ENCODE measurements at regions not wholly inside any gene's neighbourhood (a gene's known extent, or its start where the extent isn't known, plus 50 kb on each side); places are given as distances from the start of the nearest gene placed in this dataset.

GRCh38 chr22:19637408-19638281, 76.7 kb upstream of the SEPTIN5 start:
- H3K9me3 Mint-ChIP-seq, result no peaks in the 10 kb centered on the region

GRCh38 chr22:19638282-19639015, 75.9 kb upstream of the SEPTIN5 start:
- Mint-ChIP-seq H3K36me3 (ENCODE audit: insufficient read depth) (no peaks in the 10 kb centered on the region), H3K4me1 (ENCODE audit: low read depth) (no peaks in the 10 kb centered on the region), H3K27me3 (ENCODE audit: low read depth) (peaks cover 4% of the 10 kb centered on the region), H3K4me3 (no peak overlapping the region), H3K9me3 (no peaks in the 10 kb centered on the region)
- DNase-seq (no peak), ATAC-seq (no peak)

More at GRCh38 chr22:19637408-19638281, 76.7 kb upstream of the SEPTIN5 start:
- H3K27me3 Mint-ChIP-seq (ENCODE audit: low read depth), result peaks cover 4% of the 10 kb centered on the region
- ATAC-seq (no peak), DNase-seq (no peak)
- no peaks in the 10 kb centered on the region for H3K36me3 Mint-ChIP-seq (ENCODE audit: insufficient read depth)
- H3K4me1 Mint-ChIP-seq (ENCODE audit: low read depth), result no peaks in the 10 kb centered on the region
- no peak overlapping the region for H3K4me3 Mint-ChIP-seq

GRCh38 chr22:19639610-19640135, 74.6 kb upstream of the SEPTIN5 start:
- H3K4me1 Mint-ChIP-seq (ENCODE audit: low read depth), result no peaks in the 10 kb centered on the region
- DNase-seq (no peak), ATAC-seq (no peak)
- no peak overlapping the region for H3K4me3 Mint-ChIP-seq
- H3K27me3 Mint-ChIP-seq (ENCODE audit: low read depth), result peaks cover 13% of the 10 kb centered on the region
- H3K9me3 Mint-ChIP-seq, result no peaks in the 10 kb centered on the region
- no peaks in the 10 kb centered on the region for H3K36me3 Mint-ChIP-seq (ENCODE audit: insufficient read depth)

- Mint-ChIP-seq H3K27me3 (ENCODE audit: low read depth) (peaks cover 18% of the 10 kb centered on the region), H3K9me3 (no peaks in the 10 kb centered on the region), H3K36me3 (ENCODE audit: insufficient read depth) (no peaks in the 10 kb centered on the region), H3K4me3 (no peak overlapping the region), H3K4me1 (ENCODE audit: low read depth) (no peaks in the 10 kb centered on the region)
- no peak for DNase-seq
- ATAC-seq, result no peak
Observed at GRCh38 chr22:19640306-19640705, 74.0 kb upstream of the SEPTIN5 start.

- Mint-ChIP-seq H3K27me3 (ENCODE audit: low read depth) (peaks cover 26% of the 10 kb centered on the region), H3K4me3 (no peak overlapping the region), H3K36me3 (ENCODE audit: insufficient read depth) (no peaks in the 10 kb centered on the region), H3K9me3 (no peaks in the 10 kb centered on the region), H3K4me1 (ENCODE audit: low read depth) (no peaks in the 10 kb centered on the region)
- ATAC-seq (no peak), DNase-seq (no peak)
Observed at GRCh38 chr22:19641254-19641982, 72.9 kb upstream of the SEPTIN5 start.

- Mint-ChIP-seq H3K4me1 (ENCODE audit: low read depth) (no peaks in the 10 kb centered on the region), H3K4me3 (no peak overlapping the region), H3K27me3 (ENCODE audit: low read depth) (peaks cover 26% of the 10 kb centered on the region), H3K9me3 (no peaks in the 10 kb centered on the region), H3K36me3 (ENCODE audit: insufficient read depth) (no peaks in the 10 kb centered on the region)
- ATAC-seq, result no peak
- no peak for DNase-seq
Observed at GRCh38 chr22:19641983-19642451, 72.3 kb upstream of the SEPTIN5 start.

GRCh38 chr22:19643448-19644313, 70.6 kb upstream of the SEPTIN5 start:
- ATAC-seq (no peak), DNase-seq (no peak)
- peaks cover 8% of the 10 kb centered on the region for H3K9me3 Mint-ChIP-seq
- no peak overlapping the region for H3K4me3 Mint-ChIP-seq
- H3K4me1 Mint-ChIP-seq (ENCODE audit: low read depth), result no peaks in the 10 kb centered on the region
- peaks cover 5% of the 10 kb centered on the region for H3K36me3 Mint-ChIP-seq (ENCODE audit: insufficient read depth)
- H3K27me3 Mint-ChIP-seq (ENCODE audit: low read depth), result peaks cover 29% of the 10 kb centered on the region

- ATAC-seq, result no peak
- Mint-ChIP-seq H3K4me1 (ENCODE audit: low read depth) (no peaks in the 10 kb centered on the region), H3K9me3 (peaks cover 16% of the 10 kb centered on the region), H3K27me3 (ENCODE audit: low read depth) (peaks cover 35% of the 10 kb centered on the region), H3K4me3 (no peak overlapping the region), H3K36me3 (ENCODE audit: insufficient read depth) (peaks cover 5% of the 10 kb centered on the region)
- DNase-seq, result no peak
Observed at GRCh38 chr22:19644314-19645223, 69.7 kb upstream of the SEPTIN5 start.

- H3K36me3 Mint-ChIP-seq (ENCODE audit: insufficient read depth), result peaks cover 5% of the 10 kb centered on the region
- no peaks in the 10 kb centered on the region for H3K4me1 Mint-ChIP-seq (ENCODE audit: low read depth)
- peaks cover 40% of the 10 kb centered on the region for H3K27me3 Mint-ChIP-seq (ENCODE audit: low read depth)
- ATAC-seq (no peak), DNase-seq (no peak)
- H3K9me3 Mint-ChIP-seq, result peaks cover 19% of the 10 kb centered on the region
- H3K4me3 Mint-ChIP-seq, result no peak overlapping the region
Observed at GRCh38 chr22:19645391-19645790, 68.9 kb upstream of the SEPTIN5 start.

GRCh38 chr22:19645905-19646304, 68.4 kb upstream of the SEPTIN5 start:
- Mint-ChIP-seq H3K4me1 (ENCODE audit: low read depth) (no peaks in the 10 kb centered on the region), H3K36me3 (ENCODE audit: insufficient read depth) (peaks cover 5% of the 10 kb centered on the region), H3K27me3 (ENCODE audit: low read depth) (peaks cover 40% of the 10 kb centered on the region), H3K9me3 (peaks cover 19% of the 10 kb centered on the region), H3K4me3 (no peak overlapping the region)
- DNase-seq (no peak), ATAC-seq (no peak)

GRCh38 chr22:19646383-19646782, 67.9 kb upstream of the SEPTIN5 start:
- H3K4me1 Mint-ChIP-seq (ENCODE audit: low read depth), result no peaks in the 10 kb centered on the region
- ATAC-seq (no peak), DNase-seq (no peak)
- H3K4me3 Mint-ChIP-seq, result no peak overlapping the region
- H3K36me3 Mint-ChIP-seq (ENCODE audit: insufficient read depth), result peaks cover 5% of the 10 kb centered on the region
- peaks cover 38% of the 10 kb centered on the region for H3K27me3 Mint-ChIP-seq (ENCODE audit: low read depth)
- peaks cover 19% of the 10 kb centered on the region for H3K9me3 Mint-ChIP-seq

GRCh38 chr22:19648419-19648929, 65.8 kb upstream of the SEPTIN5 start:
- H3K27me3 Mint-ChIP-seq (ENCODE audit: low read depth), result peaks cover 36% of the 10 kb centered on the region
- DNase-seq (no peak), ATAC-seq (no peak)
- H3K9me3 Mint-ChIP-seq, result peaks cover 19% of the 10 kb centered on the region
- H3K36me3 Mint-ChIP-seq (ENCODE audit: insufficient read depth), result peaks cover 5% of the 10 kb centered on the region
- no peaks in the 10 kb centered on the region for H3K4me1 Mint-ChIP-seq (ENCODE audit: low read depth)
- H3K4me3 Mint-ChIP-seq, result no peak overlapping the region

Data from activated T-cell treated with anti-CD3 and anti-CD28 coated beads, Interleukin-2, amount 50 U/mL, for 4 hours (primary cell).